Activated naive CD4-positive, alpha-beta T cell treated with anti-CD3 and anti-CD28 coated beads, Interleukin-2, amount 50 U/mL, for 72 hours (primary cell): ENCODE measurements at regions not wholly inside any gene's neighbourhood (a gene's known extent, or its start where the extent isn't known, plus 50 kb on each side); places are given as distances from the start of the nearest gene placed in this dataset.
A peak's percentile ranks its signal among the peaks of the same experiment; 100 is the strongest.

Experiments used
- ATAC-seq, 2 donors: fragments of 150-1000 bp; cut with Tn5 transposase; 2 replicates each; pipeline ENCODE4 v1.10.0; 2021; ENCODE audit warnings: mild to moderate bottlenecking in 2 of 2, moderate library complexity in 2 of 2
- DNase-seq, 2 donors: peaks; one replicate each; pipeline ENCODE4 v3.0.0; 2021 to 2022; ENCODE audit warnings: low spot score in 2 of 2
- H3K27ac Mint-ChIP-seq, 2 donors: one replicate each; pipeline ENCODE4 v1.8.0; 2022; ENCODE audit warnings: mild to moderate bottlenecking in 2 of 2, mixed read lengths in 2 of 2
- H3K36me3 Mint-ChIP-seq, 2 donors: one replicate each; pipeline ENCODE4 v1.8.0; 2022; ENCODE audit warnings: mixed read lengths in 2 of 2
- H3K9me3 Mint-ChIP-seq, 2 donors: one replicate each; pipeline ENCODE4 v1.8.0; 2022; ENCODE audit warnings: mixed read lengths in 2 of 2

DNA sequence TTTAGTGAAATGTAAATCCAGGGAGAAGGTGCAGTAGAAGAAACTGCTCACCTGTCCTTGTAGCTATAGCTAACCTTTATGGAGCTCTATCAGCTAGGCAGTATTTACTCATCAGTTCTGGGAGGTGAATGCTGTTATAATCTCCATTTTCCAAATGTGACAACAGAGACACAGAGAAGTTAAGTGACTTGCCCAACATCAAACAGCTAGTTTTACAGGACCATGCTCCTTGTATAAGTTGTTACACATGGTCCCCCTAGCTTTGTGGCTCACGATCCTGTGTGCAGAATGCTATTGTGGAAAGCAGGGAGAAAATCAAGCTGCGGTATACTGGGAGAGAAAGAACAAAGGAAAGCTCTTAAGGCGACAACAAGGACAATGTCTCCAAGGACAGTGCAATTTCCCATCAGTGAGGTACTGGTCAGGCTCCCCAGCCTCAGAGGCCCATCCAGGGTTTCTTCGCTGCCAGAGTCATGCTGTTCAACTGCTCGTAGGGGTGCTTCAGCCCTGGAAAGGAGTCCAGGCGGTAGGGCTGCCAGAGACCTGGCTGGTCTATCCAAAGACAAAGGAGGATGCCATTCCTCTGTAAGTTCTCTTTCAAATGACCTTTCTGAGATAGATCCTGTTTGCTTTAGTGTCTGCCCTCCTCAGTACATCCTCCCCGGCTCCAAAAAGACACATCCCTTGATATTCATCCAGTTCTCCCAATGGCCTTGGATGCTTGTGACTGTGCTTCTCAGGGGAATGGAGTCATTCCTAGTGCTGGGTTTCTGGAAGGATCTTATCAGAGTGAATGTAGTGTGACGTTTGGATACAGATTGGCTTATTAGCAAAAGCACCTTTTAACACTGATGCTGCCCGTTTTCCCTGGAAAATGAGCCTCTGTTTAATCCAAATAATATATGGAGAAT lies 95.5 kb downstream of the ARF6 start:
- H3K27ac Mint-ChIP-seq: no peak overlapping the region
- no peak for ATAC-seq
- no peak for DNase-seq
- peaks cover 4 to 5% of the 10 kb centered on the region in 2 donors for H3K9me3 Mint-ChIP-seq
- peaks cover 0 to 7% of the 10 kb centered on the region in 2 donors for H3K36me3 Mint-ChIP-seq

- Mint-ChIP-seq H3K36me3 (peaks cover 0 to 7% of the 10 kb centered on the region in 2 donors), H3K9me3 (peaks cover 4 to 5% of the 10 kb centered on the region in 2 donors), H3K27ac (peak overlapping the region in 1 of 2 donors; percentile 1)
- no peak for ATAC-seq
- no peak for DNase-seq
Measured at GRCh38 chr14:49989966-49990365, 97.1 kb downstream of the ARF6 start.

DNA sequence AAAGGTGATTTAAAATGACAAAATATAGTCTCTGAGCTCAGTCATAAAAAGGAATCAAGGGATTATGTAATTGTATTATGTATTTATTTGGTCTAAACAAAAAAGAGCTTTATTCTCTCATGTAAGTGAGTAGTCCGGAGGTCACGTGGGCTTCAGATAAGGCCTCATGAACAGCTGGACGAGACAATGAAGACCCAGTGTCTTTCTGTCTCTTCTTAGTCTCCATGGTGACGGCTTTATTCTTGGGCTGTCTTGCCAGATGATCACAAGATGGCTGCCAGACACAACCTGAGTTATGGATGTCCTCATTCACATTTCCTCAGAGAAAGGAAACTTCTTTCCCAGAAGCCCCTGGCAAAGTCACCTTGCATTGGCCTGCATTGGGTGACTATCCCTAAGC lies 98.6 kb downstream of the ARF6 start:
- Mint-ChIP-seq H3K27ac (no peak overlapping the region), H3K36me3 (peaks cover 0 to 7% of the 10 kb centered on the region in 2 donors), H3K9me3 (peaks cover 4 to 5% of the 10 kb centered on the region in 2 donors)
- DNase-seq: no peak
- no peak for ATAC-seq

GRCh38 chr14:49992036-49992435 lies 99.2 kb downstream of the ARF6 start:
- no peak for DNase-seq
- ATAC-seq: no peak
- peaks cover 4 to 5% of the 10 kb centered on the region in 2 donors for H3K9me3 Mint-ChIP-seq
- H3K36me3 Mint-ChIP-seq: peaks cover 0 to 7% of the 10 kb centered on the region in 2 donors
- H3K27ac Mint-ChIP-seq: peak overlapping the region in 1 of 2 donors; percentile 71

DNA sequence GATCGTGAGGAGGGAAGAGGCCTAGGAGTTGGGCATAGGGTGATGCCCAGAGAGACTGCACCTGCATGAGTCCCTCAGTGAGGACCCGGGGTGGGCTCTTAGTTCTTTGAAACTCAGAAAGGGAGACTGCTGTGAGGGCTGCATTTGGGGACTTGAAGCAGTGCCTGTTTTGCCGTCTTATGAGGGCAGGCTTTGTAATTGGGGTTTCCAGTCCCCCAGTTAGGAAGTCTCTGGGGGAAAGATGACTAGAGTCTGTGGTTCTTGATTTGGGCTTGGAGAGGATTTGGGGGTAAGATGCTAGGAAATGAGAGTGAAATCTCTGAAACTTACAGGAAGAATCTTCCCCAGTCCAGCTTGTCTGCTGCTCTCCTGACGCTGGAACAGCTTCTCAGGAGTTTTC lies 99.6 kb downstream of the ARF6 start:
- DNase-seq (no peak), ATAC-seq (peak; percentile 13 to 36)
- Mint-ChIP-seq H3K36me3 (peaks cover 0 to 7% of the 10 kb centered on the region in 2 donors), H3K27ac (peak overlapping the region; percentile 71 to 93), H3K9me3 (peaks cover 4 to 5% of the 10 kb centered on the region in 2 donors)

GRCh38 chr14:49992901-49993339 lies 100.0 kb downstream of the ARF6 start:
- peak; percentile 90 to 100 for ATAC-seq
- peak; percentile 25 to 80 for DNase-seq
- Mint-ChIP-seq H3K27ac (peak overlapping the region; percentile 71 to 93), H3K9me3 (peaks cover 4 to 5% of the 10 kb centered on the region in 2 donors), H3K36me3 (peaks cover 0 to 7% of the 10 kb centered on the region in 2 donors)

DNA sequence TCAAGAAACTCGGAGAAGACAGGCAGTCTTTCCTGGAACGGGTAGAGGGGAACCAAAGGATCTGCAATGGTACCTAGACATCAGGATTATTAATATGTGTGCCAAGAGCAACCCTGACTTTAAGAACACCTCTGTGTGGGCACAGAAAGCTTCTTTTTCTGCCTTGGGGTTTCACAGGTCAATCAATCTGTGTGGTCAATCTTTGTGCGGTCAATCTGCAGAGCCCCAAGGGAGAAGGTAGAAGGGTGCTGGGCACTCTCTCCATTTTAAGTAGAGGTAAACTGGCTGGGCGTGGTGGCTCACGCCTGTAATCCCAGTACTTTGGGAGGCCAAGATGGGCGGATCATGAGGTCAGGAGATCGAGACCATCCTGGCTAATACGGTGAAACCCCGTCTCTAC lies 100.7 kb downstream of the ARF6 start:
- ATAC-seq: no peak
- no peak for DNase-seq
- Mint-ChIP-seq H3K27ac (peak overlapping the region in 1 of 2 donors; percentile 46), H3K36me3 (peaks cover 0 to 7% of the 10 kb centered on the region in 2 donors), H3K9me3 (peaks cover 4 to 5% of the 10 kb centered on the region in 2 donors)

DNA sequence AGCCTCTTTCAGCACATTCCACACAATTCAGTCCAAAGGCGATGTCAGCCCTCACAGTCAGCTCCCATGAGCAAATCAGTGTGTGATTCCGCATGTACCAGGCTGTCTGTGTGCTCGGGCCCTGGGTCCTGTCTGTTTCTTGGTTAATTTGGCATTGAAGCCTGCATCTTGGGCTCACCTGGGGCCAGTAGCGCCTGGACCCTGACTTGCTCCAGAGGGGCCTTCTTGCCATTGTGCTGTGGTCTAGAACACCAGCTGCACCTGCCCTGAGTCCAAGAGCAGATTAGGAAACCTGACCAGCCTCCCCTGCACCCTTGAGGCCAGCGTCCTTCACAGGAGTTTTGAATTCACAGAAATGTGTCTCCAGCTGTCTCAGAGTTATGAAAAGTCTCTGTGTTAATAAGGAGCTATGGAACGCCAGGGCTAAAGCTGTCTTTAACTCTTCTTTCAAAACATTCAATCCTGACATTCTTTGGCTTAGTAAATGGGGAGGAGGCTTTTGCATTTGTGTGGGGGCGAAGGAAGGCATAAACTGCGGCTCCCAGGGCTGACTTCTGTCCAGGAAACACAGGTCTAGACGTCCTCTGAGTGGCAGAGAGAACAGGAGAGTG lies 102.2 kb downstream of the ARF6 start:
- Mint-ChIP-seq H3K36me3 (peaks cover 4% of the 10 kb centered on the region in 2 donors), H3K27ac (peak overlapping the region in 1 of 2 donors; percentile 30), H3K9me3 (peaks cover 3% of the 10 kb centered on the region in 2 donors)
- no peak for ATAC-seq
- DNase-seq: no peak

DNA sequence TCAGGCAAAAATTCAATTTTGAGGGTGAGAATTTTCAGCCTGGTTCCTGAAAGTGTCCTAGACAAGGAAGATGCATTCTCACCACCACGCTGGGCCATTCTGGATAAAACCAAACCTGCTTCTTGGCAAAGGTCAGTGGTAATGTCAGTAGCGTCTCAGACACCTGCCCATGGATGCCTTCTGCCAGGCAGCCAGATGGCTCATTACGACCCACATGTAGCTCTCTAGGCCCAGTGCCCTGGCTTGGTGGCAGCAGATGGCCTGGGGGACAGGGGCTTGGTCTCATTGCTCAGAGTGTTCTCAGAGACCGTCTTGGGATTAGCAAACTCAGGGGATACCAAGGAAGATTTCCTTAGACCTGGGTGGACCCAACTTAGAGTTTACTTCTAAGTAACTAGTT lies 105.1 kb downstream of the ARF6 start:
- no peak for DNase-seq
- Mint-ChIP-seq H3K9me3 (no peaks in the 10 kb centered on the region), H3K27ac (peak overlapping the region; percentile 47 to 87), H3K36me3 (peaks cover 4 to 5% of the 10 kb centered on the region in 2 donors)
- no peak for ATAC-seq

DNA sequence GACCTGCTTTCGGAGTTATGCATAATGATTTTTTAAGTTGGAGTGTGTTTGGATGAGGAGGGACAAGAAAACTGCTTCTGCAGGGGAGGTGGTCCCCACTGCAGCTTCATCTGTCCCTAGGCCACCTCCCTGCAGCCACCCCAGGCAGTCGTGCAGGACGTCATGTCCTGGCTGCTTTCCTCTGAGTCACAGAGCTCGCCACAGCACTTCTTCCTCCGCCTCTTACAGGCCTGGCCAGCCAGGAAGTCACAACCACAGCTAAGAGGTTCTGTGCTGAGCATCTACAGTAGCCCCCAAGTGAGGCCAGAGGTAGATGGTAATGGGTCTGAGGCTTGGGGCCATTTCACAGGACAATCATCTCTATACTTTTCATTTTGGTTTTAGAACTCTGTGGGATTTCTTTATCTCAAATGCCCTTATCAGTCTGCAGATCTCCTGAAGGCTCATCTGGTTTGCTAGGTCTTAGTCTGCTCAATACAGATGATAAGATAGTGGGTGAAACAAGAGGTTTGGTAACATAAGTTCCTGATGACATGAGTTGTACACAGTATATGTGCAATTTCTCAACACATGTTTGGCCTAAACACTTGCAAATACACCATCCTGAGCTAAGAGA lies 106.4 kb downstream of the ARF6 start:
- ATAC-seq (peak; percentile 43 to 66), DNase-seq (peak; percentile 62 to 91)
- peaks cover 4 to 7% of the 10 kb centered on the region in 2 donors for H3K36me3 Mint-ChIP-seq
- no peaks in the 10 kb centered on the region for H3K9me3 Mint-ChIP-seq
- peak overlapping the region; percentile 92 to 100 for H3K27ac Mint-ChIP-seq

- DNase-seq (no peak), ATAC-seq (no peak)
- H3K27ac Mint-ChIP-seq: peak overlapping the region; percentile 92 to 100
Measured at GRCh38 chr14:49999826-50000379, 107.0 kb downstream of the ARF6 start.

GRCh38 chr14:50000380-50001150 lies 107.7 kb downstream of the ARF6 start:
- Mint-ChIP-seq H3K9me3 (no peaks in the 10 kb centered on the region), H3K27ac (peak overlapping the region; percentile 92 to 100), H3K36me3 (peaks cover 7 to 9% of the 10 kb centered on the region in 2 donors)
- ATAC-seq (peak; percentile 31 to 34), DNase-seq (peak; percentile 70 to 85)

More at GRCh38 chr14:49999826-50000379, 107.0 kb downstream of the ARF6 start:
- H3K36me3 Mint-ChIP-seq: peaks cover 4 to 7% of the 10 kb centered on the region in 2 donors
- H3K9me3 Mint-ChIP-seq: no peaks in the 10 kb centered on the region

DNA sequence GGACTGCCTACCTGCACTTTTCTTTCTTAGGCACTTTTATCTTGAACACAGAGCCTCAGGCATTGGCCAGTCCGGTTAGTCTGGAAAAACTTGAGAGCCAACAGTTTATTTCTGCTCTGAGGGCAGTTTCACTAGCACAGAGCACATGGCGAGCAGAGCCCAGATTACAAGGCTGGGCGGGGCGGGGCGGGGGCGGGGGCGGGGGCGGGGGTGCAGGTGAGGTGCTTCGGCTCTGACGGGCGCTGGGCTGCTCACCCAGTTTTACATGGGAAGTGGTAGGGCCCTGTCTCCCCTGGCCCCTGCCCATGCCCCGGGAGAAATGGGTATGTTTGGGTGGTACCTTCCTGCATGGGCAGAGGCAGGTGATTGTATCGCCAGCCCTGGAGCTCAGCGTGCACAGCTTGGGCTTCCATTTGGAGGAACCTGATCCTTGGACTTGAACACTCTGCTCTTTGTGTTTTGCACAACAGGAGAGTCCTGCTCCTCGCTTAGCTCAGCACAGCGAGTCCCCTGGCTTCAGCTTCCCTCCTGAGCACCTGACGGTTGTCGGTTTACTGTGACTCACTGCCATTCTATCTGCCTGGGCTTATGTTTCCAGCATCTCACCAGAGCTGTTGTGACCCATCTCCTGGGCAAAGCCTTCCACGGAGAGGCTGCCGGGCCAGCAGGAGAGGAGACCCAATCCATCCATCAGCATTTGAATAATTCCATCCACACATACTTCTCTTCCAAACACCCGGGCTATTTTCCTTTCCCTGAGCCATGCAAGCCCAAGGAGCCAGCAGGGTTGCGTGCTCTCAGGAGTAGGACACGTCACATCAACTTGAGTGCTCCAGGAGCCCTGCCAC lies 108.5 kb downstream of the ARF6 start:
- ATAC-seq (peak; percentile 58 to 69), DNase-seq (peak; percentile 73 to 89)
- H3K27ac Mint-ChIP-seq: peak overlapping the region; percentile 92 to 100
- H3K9me3 Mint-ChIP-seq: no peaks in the 10 kb centered on the region
- H3K36me3 Mint-ChIP-seq: peaks cover 7 to 9% of the 10 kb centered on the region in 2 donors

GRCh38 chr14:50001999-50002925 lies 109.4 kb downstream of the ARF6 start:
- peak overlapping the region; percentile 92 to 100 for H3K27ac Mint-ChIP-seq
- ATAC-seq: peak; percentile 13 to 17
- peak; percentile 61 to 72 for DNase-seq
- H3K36me3 Mint-ChIP-seq: peaks cover 7 to 14% of the 10 kb centered on the region in 2 donors
- no peaks in the 10 kb centered on the region for H3K9me3 Mint-ChIP-seq
